GM23338 (cell line): ENCODE measurements at regions not wholly inside any gene's neighbourhood (a gene's known extent, or its start where the extent isn't known, plus 50 kb on each side); places are given as distances from the start of the nearest gene placed in this dataset.
A peak's percentile ranks its signal among the peaks of the same experiment; 100 is the strongest.

ENCODE experiments used
- ATAC-seq: fragments of 200-7000 bp; cut with Tn5 transposase; 3 replicates; pipeline ENCODE4 v1.9.1; 2020
- DNase-seq: peaks from one replicate; pipeline ENCODE4 v3.0.0-alpha.2; 2015; ENCODE audit warnings: low spot score
- H2AFZ ChIP-seq: fragments of 200-600 bp; sonication (generic); 2 replicates; pipeline ENCODE4 v1.8.0; 2016; ENCODE audit warnings: antibody characterized with exemption, mild to moderate bottlenecking, moderate library complexity
- H3F3A ChIP-seq: fragments of 200-600 bp; sonication (generic); replicated peaks from 2 replicates; pipeline ENCODE4 v1.8.0; 2017; ENCODE audit warnings: antibody characterized with exemption, mixed run types, low read depth
- H3K27ac ChIP-seq: fragments of 200-600 bp; sonication (generic); 2 replicates; pipeline ENCODE4 v1.6.1; 2016; ENCODE audit warnings: low read depth
- H3K27me3 ChIP-seq: fragments of 200-600 bp; sonication (generic); 2 replicates; pipeline ENCODE4 v1.8.0; 2016; ENCODE audit warnings: mild to moderate bottlenecking, mixed run types, moderate library complexity; ENCODE audit not compliant: insufficient read depth
- H3K36me3 ChIP-seq: fragments of 200-600 bp; sonication (generic); 2 replicates; pipeline ENCODE4 v1.8.0; 2016; ENCODE audit warnings: mild to moderate bottlenecking; ENCODE audit not compliant: insufficient read depth
- H3K4me1 ChIP-seq: fragments of 200-600 bp; sonication (generic); 2 replicates; pipeline ENCODE4 v1.8.0; 2016; ENCODE audit warnings: mild to moderate bottlenecking, moderate library complexity; ENCODE audit not compliant: insufficient read depth
- H3K4me2 ChIP-seq: fragments of 200-600 bp; sonication (generic); 2 replicates; pipeline ENCODE4 v1.7.1; 2017; ENCODE audit warnings: mixed run types
- H3K4me3 ChIP-seq: fragments of 200-600 bp; sonication (generic); 2 replicates; pipeline ENCODE4 v1.6.1; 2016; ENCODE audit warnings: mixed run types
- H3K79me2 ChIP-seq: fragments of 200-600 bp; sonication (generic); replicated peaks from 2 replicates; pipeline ENCODE4 v1.8.0; 2017; ENCODE audit warnings: mild to moderate bottlenecking; ENCODE audit not compliant: insufficient read depth
- H3K9me2 ChIP-seq: fragments of 200-600 bp; sonication (generic); 2 replicates; pipeline ENCODE4 v1.8.0; 2017; ENCODE audit not compliant: insufficient read depth
- H4K20me1 ChIP-seq: fragments of 200-600 bp; sonication (generic); replicated peaks from 2 replicates; pipeline ENCODE4 v1.8.0; 2017; ENCODE audit warnings: mild to moderate bottlenecking; ENCODE audit not compliant: insufficient read depth
- H3K27ac Mint-ChIP-seq: 2 replicates; pipeline ENCODE4 v1.8.0; 2020; ENCODE audit warnings: inconsistent platforms, mild to moderate bottlenecking, moderate library complexity, mixed read lengths
- H3K27me3 Mint-ChIP-seq: 3 replicates; pipeline ENCODE4 v1.8.0; 2022; ENCODE audit warnings: low read depth, mild to moderate bottlenecking, moderate library complexity, mixed read lengths, inconsistent platforms; ENCODE audit not compliant: insufficient read depth, poor library complexity
- H3K36me3 Mint-ChIP-seq: 3 replicates; pipeline ENCODE4 v1.8.0; 2021; ENCODE audit warnings: low read depth, mild to moderate bottlenecking, inconsistent platforms, moderate library complexity, mixed read lengths
- H3K4me1 Mint-ChIP-seq: 3 replicates; pipeline ENCODE4 v1.8.0; 2020; ENCODE audit warnings: mild to moderate bottlenecking, inconsistent platforms, mixed read lengths
- H3K4me3 Mint-ChIP-seq: 3 replicates; pipeline ENCODE4 v1.8.0; 2021; ENCODE audit warnings: moderate library complexity, mild to moderate bottlenecking, inconsistent platforms, mixed read lengths
- H3K9me3 Mint-ChIP-seq: 3 replicates; pipeline ENCODE4 v1.8.0; 2020; ENCODE audit warnings: moderate library complexity, mild to moderate bottlenecking, inconsistent platforms, mixed read lengths
- CREB1 ChIP-seq: fragments of 250-450 bp; sonication (Bioruptor Pico); IDR thresholded peaks from 2 replicates; pipeline ENCODE4 v1.5.0; 2020; ENCODE audit warnings: low read depth, mild to moderate bottlenecking, moderate library complexity
- CTCF ChIP-seq, 2 experiments: fragments of 200-600 bp in 1 of 2; sonication (generic) in 1 of 2; conservative IDR thresholded peaks; 2 replicates each; pipeline versions ENCODE4 v1.5.1 to v1.6.1; 2016 to 2017; ENCODE audit warnings: antibody characterized with exemption in 2 of 2, low read depth in 2 of 2, mild to moderate bottlenecking in 2 of 2, moderate library complexity in 1 of 2
- EZH2phosphoT487 ChIP-seq: fragments of 200-600 bp; sonication (generic); IDR thresholded peaks from one replicate; pipeline ENCODE4 v1.8.1; 2018; ENCODE audit warnings: antibody characterized with exemption; ENCODE audit not compliant: unreplicated experiment
- JUNB ChIP-seq: IDR thresholded peaks from one replicate; pipeline ENCODE4 v1.6.1; 2016; ENCODE audit warnings: antibody characterized with exemption; ENCODE audit not compliant: unreplicated experiment
- POLR2AphosphoS5 ChIP-seq: IDR thresholded peaks from 2 replicates; pipeline ENCODE4 v1.6.1; 2016; ENCODE audit warnings: antibody characterized with exemption, low read depth
- STAT1 ChIP-seq: IDR thresholded peaks from one replicate; pipeline ENCODE4 v1.6.1; 2016; ENCODE audit warnings: antibody characterized with exemption; ENCODE audit not compliant: unreplicated experiment
- ZNF114 ChIP-seq: fragments of 250-450 bp; sonication (Bioruptor Pico); IDR thresholded peaks from 2 replicates; pipeline ENCODE4 v1.5.0; 2020; ENCODE audit warnings: mild to moderate bottlenecking, moderate library complexity
- ZNF331 ChIP-seq: fragments of 250-450 bp; sonication (Bioruptor Pico); IDR thresholded peaks from 2 replicates; pipeline ENCODE4 v1.5.0; 2020; ENCODE audit warnings: low read depth, mild to moderate bottlenecking, moderate library complexity
- ZNF462 ChIP-seq: fragments of 250-450 bp; sonication (Bioruptor Pico); IDR thresholded peaks from 2 replicates; pipeline ENCODE4 v1.5.0; 2020; ENCODE audit warnings: mild to moderate bottlenecking, moderate library complexity

GRCh38 chr16:87060034-87060986 is 256.9 kb downstream of the C16orf95 start:
- H3K4me3 ChIP-seq, result no peak overlapping the region
- H3K4me2 ChIP-seq, result no peak overlapping the region
- H3K27ac Mint-ChIP-seq, result no peak overlapping the region
- H3K9me3 Mint-ChIP-seq, result no peaks in the 10 kb centered on the region
- no peaks in the 10 kb centered on the region for H4K20me1 ChIP-seq
- H2AFZ ChIP-seq, result peak overlapping the region; percentile 47; the same call in 1 of the 2 replicates
- H3K4me3 Mint-ChIP-seq, result no peak overlapping the region
- H3K27me3 ChIP-seq, result no peaks in the 10 kb centered on the region
- peaks cover 12% of the 10 kb centered on the region for H3K4me1 Mint-ChIP-seq
- no peaks in the 10 kb centered on the region for H3K9me2 ChIP-seq
- H3K27ac ChIP-seq, result no peak overlapping the region
- H3F3A ChIP-seq, result no peaks in the 10 kb centered on the region
- no peak for TF ChIP-seq ZNF114 (CRISPR knock-in tag)
- peak in 1 of 2 experiments; percentile 36; a peak in 3 of 4 replicates for TF ChIP-seq CTCF (conservative IDR thresholded peaks at IDR 0.05; ENCODE audit: low read depth in 2 of 2)
- no peak for TF ChIP-seq JUNB
- peaks cover 14% of the 10 kb centered on the region for H3K4me1 ChIP-seq
- no peaks in the 10 kb centered on the region for H3K36me3 Mint-ChIP-seq
- H3K79me2 ChIP-seq, result no peaks in the 10 kb centered on the region
- ATAC-seq (peak; percentile 35), DNase-seq (peak; percentile 50)
- no peaks in the 10 kb centered on the region for H3K36me3 ChIP-seq
- peaks cover 14% of the 10 kb centered on the region for H3K27me3 Mint-ChIP-seq

- Mint-ChIP-seq H3K36me3 (no peaks in the 10 kb centered on the region), H3K9me3 (no peaks in the 10 kb centered on the region), H3K4me1 (peaks cover 21% of the 10 kb centered on the region), H3K27ac (no peak overlapping the region), H3K27me3 (peaks cover 14% of the 10 kb centered on the region), H3K4me3 (no peak overlapping the region)
- H2AFZ ChIP-seq, result no peak overlapping the region
- H3K4me1 ChIP-seq, result peaks cover 17% of the 10 kb centered on the region
- H4K20me1 ChIP-seq, result no peaks in the 10 kb centered on the region
- DNase-seq (no peak), ATAC-seq (no peak)
- no peak overlapping the region for H3K4me2 ChIP-seq
- H3K27ac ChIP-seq, result no peak overlapping the region
- H3K9me2 ChIP-seq, result no peaks in the 10 kb centered on the region
- H3K79me2 ChIP-seq, result no peaks in the 10 kb centered on the region
- H3K4me3 ChIP-seq, result no peak overlapping the region
- H3K36me3 ChIP-seq, result no peaks in the 10 kb centered on the region
- H3K27me3 ChIP-seq, result no peaks in the 10 kb centered on the region
- no peaks in the 10 kb centered on the region for H3F3A ChIP-seq
- TF ChIP-seq CREB1 (CRISPR knock-in tag) (no peak), POLR2AphosphoS5 (no peak), STAT1 (no peak), EZH2phosphoT487 (no peak), ZNF331 (no peak), ZNF462 (CRISPR knock-in tag) (no peak), JUNB (no peak)
Observed at GRCh38 chr16:87061243-87061920, 255.8 kb downstream of the C16orf95 start.
